Activated T-cell treated with anti-CD3 and anti-CD28 coated beads, Interleukin-2, amount 50 U/mL, for 24 hours (primary cell): ENCODE measurements at regions not wholly inside any gene's neighbourhood (a gene's known extent, or its start where the extent isn't known, plus 50 kb on each side); places are given as distances from the start of the nearest gene placed in this dataset.
"Not testable (repeated sequence)": the region's sequence is repeated elsewhere in the genome, so short reads cannot be mapped to it uniquely, and the experiment has no call there.

Experiments
- DNase-seq: peaks from one replicate; pipeline ENCODE4 v3.0.0-alpha.2; 2020
- H3K27ac Mint-ChIP-seq: 2 replicates; pipeline ENCODE4 v1.8.0; 2020; ENCODE audit warnings: mild to moderate bottlenecking, mixed read lengths
- H3K27me3 Mint-ChIP-seq: 2 replicates; pipeline ENCODE4 v1.8.0; 2020; ENCODE audit warnings: mixed read lengths
- H3K36me3 Mint-ChIP-seq: 2 replicates; pipeline ENCODE4 v1.8.0; 2020; ENCODE audit warnings: low read depth, mixed read lengths
- H3K4me1 Mint-ChIP-seq: 2 replicates; pipeline ENCODE4 v1.8.0; 2020; ENCODE audit warnings: low read depth, mixed read lengths
- H3K4me3 Mint-ChIP-seq: 2 replicates; pipeline ENCODE4 v1.8.0; 2020; ENCODE audit warnings: mild to moderate bottlenecking, moderate library complexity, mixed read lengths
- H3K9me3 Mint-ChIP-seq: 2 replicates; pipeline ENCODE4 v1.8.0; 2020; ENCODE audit warnings: mixed read lengths

DNA sequence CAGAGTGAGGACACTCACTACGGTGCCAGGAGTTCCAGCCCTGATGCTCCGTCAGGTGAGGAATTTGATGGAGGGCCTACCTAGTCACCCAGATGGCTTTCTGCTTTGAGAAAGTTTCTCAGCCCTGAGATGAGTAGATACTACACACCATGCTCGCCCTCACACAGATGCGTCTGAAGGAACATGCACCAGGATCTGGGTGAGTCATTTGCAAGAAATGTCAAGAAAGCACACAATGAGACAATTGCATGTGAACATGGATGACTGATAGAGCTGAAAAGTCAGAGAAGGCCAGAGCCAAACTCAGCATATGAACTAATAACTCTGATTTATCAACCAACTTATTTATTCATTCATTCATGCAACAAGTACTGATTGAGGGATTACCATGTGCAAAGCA, 483.9 kb downstream of the OMA1 start:
- Mint-ChIP-seq H3K27me3 (no peaks in the 10 kb centered on the region), H3K27ac (no peak overlapping the region)

DNA sequence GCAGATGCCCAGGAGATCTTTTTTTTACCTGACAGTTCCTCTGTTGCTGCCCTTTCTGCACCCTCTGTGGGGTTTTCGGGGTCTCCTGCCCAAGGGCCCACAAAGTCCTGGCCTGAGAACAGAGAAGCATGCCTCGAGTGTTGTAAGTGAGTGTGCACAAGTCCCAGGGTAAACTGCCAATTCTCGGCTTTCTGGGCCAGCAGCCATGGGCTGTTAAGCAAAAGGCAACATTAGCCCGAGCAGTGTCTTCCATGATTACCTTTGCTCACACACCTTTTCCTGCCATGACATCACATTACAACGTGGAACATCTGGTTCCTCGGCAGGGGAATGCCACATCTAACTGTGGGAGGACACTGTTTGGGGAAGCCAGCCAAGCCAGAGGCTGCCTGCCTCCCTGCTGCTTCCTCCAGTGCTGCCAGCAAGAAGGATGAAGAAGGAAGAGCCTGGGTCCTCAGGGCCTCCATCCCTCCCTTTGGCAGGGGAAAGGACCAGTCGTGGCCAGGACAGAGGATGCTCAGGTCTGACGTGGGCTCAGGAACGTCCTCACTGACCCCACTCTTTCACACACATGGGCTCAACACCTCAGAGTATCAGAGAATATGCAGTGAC, 485.9 kb downstream of the OMA1 start:
- Mint-ChIP-seq H3K36me3 (no peaks in the 10 kb centered on the region), H3K9me3 (no peaks in the 10 kb centered on the region), H3K27me3 (no peaks in the 10 kb centered on the region)

More for the DNA sequence above, 483.9 kb downstream of the OMA1 start:
- H3K4me3 Mint-ChIP-seq, result no peak overlapping the region
- H3K36me3 Mint-ChIP-seq, result no peaks in the 10 kb centered on the region
- DNase-seq, result no peak
- no peaks in the 10 kb centered on the region for H3K4me1 Mint-ChIP-seq
- H3K9me3 Mint-ChIP-seq, result no peaks in the 10 kb centered on the region

DNA sequence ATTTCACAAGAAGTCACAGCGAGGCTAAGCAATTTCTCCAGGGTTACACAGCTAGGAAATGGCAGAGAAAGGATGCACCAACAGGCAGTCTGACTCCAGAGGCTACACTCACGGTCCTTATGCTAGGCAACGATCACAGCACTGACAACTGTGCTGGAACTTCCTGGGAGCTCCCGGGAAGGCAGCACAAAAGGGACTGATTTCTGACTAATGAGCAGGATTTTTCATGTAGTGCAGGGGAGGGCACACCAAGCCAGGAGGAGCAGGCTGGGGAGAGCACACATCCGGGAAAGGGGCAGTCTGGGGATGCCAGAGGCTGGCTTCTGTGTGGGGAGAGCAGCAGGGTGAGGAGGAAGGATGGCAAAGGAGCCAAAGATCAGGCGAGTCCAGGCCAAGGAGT, 486.7 kb downstream of the OMA1 start:
- H3K27me3 Mint-ChIP-seq, result no peaks in the 10 kb centered on the region
- H3K9me3 Mint-ChIP-seq, result no peaks in the 10 kb centered on the region
- DNase-seq, result no peak
- no peaks in the 10 kb centered on the region for H3K36me3 Mint-ChIP-seq
- H3K27ac Mint-ChIP-seq, result no peak overlapping the region
- H3K4me1 Mint-ChIP-seq, result no peaks in the 10 kb centered on the region
- no peak overlapping the region for H3K4me3 Mint-ChIP-seq

More for the DNA sequence above, 485.9 kb downstream of the OMA1 start:
- H3K27ac Mint-ChIP-seq, result no peak overlapping the region
- no peaks in the 10 kb centered on the region for H3K4me1 Mint-ChIP-seq
- no peak for DNase-seq
- H3K4me3 Mint-ChIP-seq, result no peak overlapping the region

DNA sequence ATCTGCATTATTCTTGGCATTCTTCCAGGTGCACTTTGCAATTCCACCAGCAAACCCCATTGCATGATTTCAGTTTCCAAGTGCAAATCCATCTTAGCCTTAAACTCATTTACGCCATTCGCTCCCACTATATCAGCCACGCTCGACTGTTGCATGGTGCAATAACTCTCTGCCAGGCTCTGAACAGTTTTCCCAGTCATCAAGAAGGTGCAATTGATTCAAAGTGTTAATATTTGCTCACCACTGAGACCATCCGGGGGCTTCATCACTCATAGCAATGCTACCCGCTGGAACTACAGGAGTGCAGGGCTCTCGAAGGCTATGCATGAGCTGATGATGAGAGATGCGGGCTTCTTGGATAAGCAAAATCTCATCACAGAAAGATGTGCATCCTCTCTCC, 488.2 kb downstream of the OMA1 start:
- no peak for DNase-seq
- Mint-ChIP-seq H3K4me1 (no peaks in the 10 kb centered on the region), H3K27me3 (no peaks in the 10 kb centered on the region), H3K4me3 (no peak overlapping the region), H3K9me3 (no peaks in the 10 kb centered on the region), H3K36me3 (no peaks in the 10 kb centered on the region), H3K27ac (no peak overlapping the region)

GRCh38 chr1:58057826-58058225, 488.7 kb downstream of the OMA1 start:
- Mint-ChIP-seq H3K27me3 (no peaks in the 10 kb centered on the region), H3K27ac (no peak overlapping the region), H3K4me1 (no peaks in the 10 kb centered on the region), H3K9me3 (no peaks in the 10 kb centered on the region), H3K4me3 (no peak overlapping the region), H3K36me3 (no peaks in the 10 kb centered on the region)
- no peak for DNase-seq

- DNase-seq, H3K4me3 Mint-ChIP-seq, H3K9me3 Mint-ChIP-seq, H3K27me3 Mint-ChIP-seq, H3K27ac Mint-ChIP-seq, H3K36me3 Mint-ChIP-seq, H3K4me1 Mint-ChIP-seq: not testable (repeated sequence)
These were observed 495.3 kb downstream of the OMA1 start for GRCh38 chr1:58051187-58051586.

DNA sequence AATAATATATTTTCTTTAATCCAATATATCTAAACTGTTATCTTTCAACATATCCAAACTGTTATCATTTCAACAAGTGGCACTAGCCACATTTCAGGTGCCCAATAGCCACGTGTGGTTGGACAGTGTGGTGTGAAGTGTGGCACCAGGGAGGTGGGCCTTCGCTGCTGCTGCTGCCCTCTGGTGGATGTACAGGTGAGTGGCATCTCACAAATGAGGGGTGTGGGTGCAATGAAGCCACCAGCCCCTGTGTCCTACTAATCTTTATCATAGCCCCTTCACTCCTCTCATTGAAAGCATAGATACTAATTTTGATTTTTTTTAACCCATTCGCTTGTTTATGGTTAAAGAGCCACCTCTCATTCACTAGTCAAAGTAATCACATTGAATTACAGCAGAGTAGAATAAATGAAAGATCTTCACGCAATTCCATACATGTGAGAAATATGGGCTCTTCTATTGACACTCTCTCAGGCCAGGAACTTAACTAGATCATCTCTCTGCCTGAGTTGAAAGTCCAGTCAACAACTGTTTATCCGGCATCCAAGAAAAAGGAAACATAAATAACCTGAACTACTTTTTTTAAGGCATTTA, 499.2 kb downstream of the OMA1 start:
- no peak overlapping the region for H3K4me3 Mint-ChIP-seq
- H3K36me3 Mint-ChIP-seq, result no peaks in the 10 kb centered on the region
- H3K27ac Mint-ChIP-seq, result no peak overlapping the region
- no peaks in the 10 kb centered on the region for H3K4me1 Mint-ChIP-seq
- peak; percentile 31 for DNase-seq
- peaks cover 3% of the 10 kb centered on the region for H3K9me3 Mint-ChIP-seq
- H3K27me3 Mint-ChIP-seq, result no peaks in the 10 kb centered on the region

DNA sequence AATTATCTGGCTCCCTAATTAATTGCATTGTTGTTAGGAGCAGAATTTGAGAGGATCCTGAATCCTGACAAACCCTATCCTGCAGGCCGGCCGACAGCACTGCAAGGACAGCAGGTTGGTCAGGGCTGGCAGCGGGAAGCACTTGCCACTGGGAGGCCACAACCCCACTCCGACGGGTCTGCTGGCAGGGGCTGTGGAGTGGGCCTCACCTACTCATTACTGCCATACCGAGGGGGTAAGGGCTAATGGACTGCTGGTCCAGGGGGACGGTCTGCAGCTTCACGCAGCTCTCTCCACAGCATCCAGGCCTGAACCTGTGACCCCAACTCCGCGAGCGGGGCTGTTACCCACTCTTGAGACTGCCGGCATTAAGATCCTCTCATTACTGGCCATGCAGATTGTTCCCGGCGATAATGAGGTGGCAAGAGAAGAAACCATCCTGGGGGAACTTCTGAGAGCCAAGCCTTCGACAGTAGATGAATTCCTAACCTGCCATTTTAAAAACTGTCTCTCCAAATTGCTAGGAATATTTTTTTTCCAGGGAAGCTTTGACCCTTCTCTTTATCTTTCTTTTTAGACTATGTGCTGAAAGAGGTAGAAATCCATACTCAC, 501.3 kb downstream of the OMA1 start:
- Mint-ChIP-seq H3K4me3 (no peak overlapping the region), H3K27ac (no peak overlapping the region), H3K9me3 (no peaks in the 10 kb centered on the region), H3K36me3 (no peaks in the 10 kb centered on the region), H3K27me3 (no peaks in the 10 kb centered on the region), H3K4me1 (no peaks in the 10 kb centered on the region)
- DNase-seq, result no peak

DNA sequence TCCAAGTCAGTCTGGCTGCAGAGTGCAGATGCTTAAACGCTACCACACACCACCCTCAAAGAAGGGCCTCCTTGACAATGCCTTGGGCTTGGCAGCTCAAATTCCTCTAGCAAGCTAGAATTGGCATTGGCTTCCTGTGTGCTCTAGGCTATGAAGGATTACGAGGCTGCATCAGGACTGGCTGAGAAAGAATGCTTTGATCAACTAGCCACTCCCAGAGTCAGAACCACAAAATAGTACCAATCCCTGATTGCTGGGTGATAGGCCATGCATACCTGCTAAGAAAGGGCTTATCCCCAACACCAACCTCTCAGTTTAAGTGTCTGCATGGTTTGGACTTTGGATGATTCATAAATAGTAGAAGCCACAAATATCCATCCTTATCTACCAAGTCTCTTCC, 504.9 kb downstream of the OMA1 start:
- Mint-ChIP-seq H3K27me3 (peaks cover 5% of the 10 kb centered on the region), H3K9me3 (no peaks in the 10 kb centered on the region), H3K4me1 (no peaks in the 10 kb centered on the region), H3K4me3 (no peak overlapping the region), H3K27ac (no peak overlapping the region), H3K36me3 (no peaks in the 10 kb centered on the region)
- DNase-seq, result no peak

GRCh38 chr1:58038574-58038973, 508.0 kb downstream of the OMA1 start:
- no peaks in the 10 kb centered on the region for H3K9me3 Mint-ChIP-seq
- H3K27ac Mint-ChIP-seq, result no peak overlapping the region
- no peaks in the 10 kb centered on the region for H3K4me1 Mint-ChIP-seq
- peaks cover 5% of the 10 kb centered on the region for H3K27me3 Mint-ChIP-seq
- DNase-seq, result no peak
- no peak overlapping the region for H3K4me3 Mint-ChIP-seq
- H3K36me3 Mint-ChIP-seq, result no peaks in the 10 kb centered on the region

DNA sequence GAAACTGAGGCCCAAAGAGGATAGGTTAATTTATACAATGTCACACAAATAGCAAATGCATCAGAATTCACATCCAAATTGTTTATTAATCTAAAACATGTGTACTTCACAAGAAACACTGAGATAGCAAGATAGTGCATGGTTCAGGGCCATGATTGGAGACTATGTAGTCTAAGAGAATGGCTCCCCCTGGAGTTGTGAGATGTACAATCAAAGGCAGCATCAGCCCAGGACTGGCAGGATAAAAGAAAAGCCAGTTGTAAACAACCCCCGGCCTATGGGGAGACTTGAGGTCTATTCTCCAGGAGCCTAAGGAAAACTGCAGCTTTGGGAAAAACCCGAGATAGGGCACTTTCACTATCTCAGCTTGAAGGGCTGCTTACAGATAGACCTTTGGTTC, 511.0 kb downstream of the OMA1 start:
- Mint-ChIP-seq H3K4me3 (no peak overlapping the region), H3K36me3 (no peaks in the 10 kb centered on the region)

DNA sequence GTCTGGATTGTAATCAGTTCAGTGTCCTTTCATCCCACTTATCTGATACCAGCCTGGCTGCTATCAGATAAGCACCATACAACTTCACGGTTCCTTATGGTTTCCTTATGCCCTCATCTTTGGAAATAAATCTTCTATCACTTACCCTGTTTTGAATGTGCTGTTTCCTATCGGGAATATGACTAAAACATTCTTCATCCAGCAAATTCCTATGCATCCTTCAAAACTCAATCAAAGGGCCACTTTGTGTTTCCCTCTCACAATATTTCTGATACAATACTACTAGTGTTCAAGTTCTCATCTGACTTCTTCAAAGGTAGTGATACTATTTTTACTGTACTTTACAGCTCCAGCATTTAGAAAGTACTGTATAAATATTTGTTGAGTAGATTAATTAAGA, 513.2 kb downstream of the OMA1 start:
- H3K4me3 Mint-ChIP-seq, result no peak overlapping the region
- peaks cover 24% of the 10 kb centered on the region for H3K27me3 Mint-ChIP-seq
- no peaks in the 10 kb centered on the region for H3K4me1 Mint-ChIP-seq
- no peak overlapping the region for H3K27ac Mint-ChIP-seq
- no peak for DNase-seq
- no peaks in the 10 kb centered on the region for H3K9me3 Mint-ChIP-seq
- no peaks in the 10 kb centered on the region for H3K36me3 Mint-ChIP-seq

More for the DNA sequence above, 511.0 kb downstream of the OMA1 start:
- Mint-ChIP-seq H3K9me3 (no peaks in the 10 kb centered on the region), H3K4me1 (no peaks in the 10 kb centered on the region), H3K27ac (no peak overlapping the region), H3K27me3 (peaks cover 13% of the 10 kb centered on the region)
- no peak for DNase-seq

GRCh38 chr1:58032611-58033073, 513.9 kb downstream of the OMA1 start:
- DNase-seq, result no peak
- H3K4me3 Mint-ChIP-seq, result no peak overlapping the region
- H3K9me3 Mint-ChIP-seq, result no peaks in the 10 kb centered on the region
- peaks cover 27% of the 10 kb centered on the region for H3K27me3 Mint-ChIP-seq
- no peak overlapping the region for H3K27ac Mint-ChIP-seq
- no peaks in the 10 kb centered on the region for H3K4me1 Mint-ChIP-seq
- no peaks in the 10 kb centered on the region for H3K36me3 Mint-ChIP-seq

DNA sequence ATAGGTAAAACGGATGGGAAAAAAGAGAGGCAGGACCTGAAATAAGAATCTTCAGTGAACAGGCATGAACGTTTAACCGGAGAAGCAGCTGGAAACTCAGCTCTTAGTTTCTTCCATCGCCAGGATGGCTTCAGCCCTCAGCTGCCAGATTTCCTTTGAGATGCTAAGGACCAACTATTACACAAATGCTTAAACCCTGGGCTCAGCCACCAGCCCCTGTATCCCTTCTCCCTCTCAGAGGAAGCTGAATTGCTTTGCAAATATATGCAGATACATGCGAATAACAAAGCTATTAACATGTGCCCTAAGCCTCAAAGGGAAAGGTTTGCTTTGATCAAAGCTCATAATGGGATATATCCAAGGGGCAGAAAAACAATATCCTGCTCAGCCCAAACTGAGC, 515.1 kb downstream of the OMA1 start:
- Mint-ChIP-seq H3K27ac (no peak overlapping the region), H3K36me3 (no peaks in the 10 kb centered on the region), H3K4me3 (no peak overlapping the region), H3K4me1 (no peaks in the 10 kb centered on the region), H3K9me3 (no peaks in the 10 kb centered on the region), H3K27me3 (peaks cover 22% of the 10 kb centered on the region)
- no peak for DNase-seq

DNA sequence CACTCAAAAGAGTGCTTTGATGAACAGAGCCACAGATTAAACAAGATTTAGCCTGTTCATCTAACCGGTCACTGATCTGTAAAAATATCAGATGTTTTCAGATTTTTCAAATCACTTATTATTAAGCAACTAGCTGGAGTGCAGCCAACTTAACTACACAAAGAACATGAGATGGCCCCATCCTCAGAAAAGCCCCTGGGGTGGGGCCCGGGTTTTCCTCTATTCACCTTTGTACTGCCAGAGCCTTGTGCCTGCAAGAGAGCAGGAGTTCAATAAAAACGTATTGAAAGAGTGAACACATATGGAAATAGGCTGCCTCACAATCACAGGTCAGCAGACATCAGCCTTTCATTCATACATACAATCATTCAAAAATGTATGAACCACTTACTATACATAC, 516.1 kb downstream of the OMA1 start:
- Mint-ChIP-seq H3K27me3 (peaks cover 25% of the 10 kb centered on the region), H3K36me3 (no peaks in the 10 kb centered on the region), H3K27ac (no peak overlapping the region), H3K4me1 (no peaks in the 10 kb centered on the region), H3K9me3 (no peaks in the 10 kb centered on the region), H3K4me3 (no peak overlapping the region)
- DNase-seq, result no peak
